ENCODE measurements at regions not wholly inside any gene's neighbourhood (a gene's known extent, or its start where the extent isn't known, plus 50 kb on each side); places are given as distances from the start of the nearest gene placed in this dataset.

DNA sequence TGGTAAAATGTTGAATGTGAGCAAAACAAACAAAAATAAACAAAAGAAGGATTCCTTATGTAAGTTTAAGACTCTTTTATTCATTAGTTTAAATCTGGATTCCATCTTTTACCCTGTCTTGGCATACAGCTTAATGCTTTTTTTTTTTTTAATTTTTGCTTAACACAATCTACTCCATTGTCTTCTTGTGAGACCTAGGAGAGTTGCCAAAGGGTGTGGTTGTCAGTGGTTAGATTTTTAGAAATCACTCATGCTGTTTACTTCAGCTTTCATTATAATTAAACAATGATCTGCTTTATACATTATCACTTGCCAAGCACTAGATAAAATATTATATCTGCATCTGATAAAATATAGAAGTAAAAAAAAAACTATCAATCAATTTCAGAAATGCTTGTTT, 77.7 kb upstream of the KITLG start:
- TF ChIP-seq CREB1 (IDR thresholded peaks at IDR 0.05; ENCODE audit: low read depth) (no peak), YY1 (IDR thresholded peaks at IDR 0.05; ENCODE audit: low read depth) (no peak)
